Fibroblast of skin of left biceps (primary cell): ENCODE measurements at regions not wholly inside any gene's neighbourhood (a gene's known extent, or its start where the extent isn't known, plus 50 kb on each side); places are given as distances from the start of the nearest gene placed in this dataset.

Source experiments
- DNase-seq, 2 experiments: peaks; one replicate each; pipeline ENCODE4 v3.0.0-alpha.2; 2013; ENCODE audit warnings: low read depth in 2 of 2

GRCh38 chr6:95243053-95243452 is 334.3 kb upstream of the MANEA start:
- no peak for DNase-seq

GRCh38 chr6:95244751-95245150 is 332.6 kb upstream of the MANEA start:
- no peak for DNase-seq

GRCh38 chr6:95248499-95248898 is 328.8 kb upstream of the MANEA start:
- peak in 1 of 2 experiments; percentile 41 for DNase-seq

GRCh38 chr6:95249175-95249574 is 328.2 kb upstream of the MANEA start:
- peak; percentile 60 to 62 for DNase-seq

GRCh38 chr6:95249661-95250060 is 327.7 kb upstream of the MANEA start:
- no peak for DNase-seq

GRCh38 chr6:95263840-95264239 is 313.5 kb upstream of the MANEA start:
- no peak for DNase-seq

GRCh38 chr6:95266537-95267258 is 310.6 kb upstream of the MANEA start:
- DNase-seq, result no peak

GRCh38 chr6:95274686-95275235 is 302.6 kb upstream of the MANEA start:
- DNase-seq, result peak; percentile 62 to 65

GRCh38 chr6:95279616-95280015 is 297.7 kb upstream of the MANEA start:
- no peak for DNase-seq

- DNase-seq, result peak in 1 of 2 experiments; percentile 21
Observed at GRCh38 chr6:95280686-95281273, 296.6 kb upstream of the MANEA start.

GRCh38 chr6:95285881-95286280 is 291.5 kb upstream of the MANEA start:
- DNase-seq, result no peak

GRCh38 chr6:95286874-95287273 is 290.5 kb upstream of the MANEA start:
- DNase-seq, result no peak

GRCh38 chr6:95288251-95288650 is 289.1 kb upstream of the MANEA start:
- DNase-seq, result no peak

- no peak for DNase-seq
Observed at GRCh38 chr6:95292011-95292410, 285.3 kb upstream of the MANEA start.

- no peak for DNase-seq
Observed at GRCh38 chr6:95293257-95293656, 284.1 kb upstream of the MANEA start.

- no peak for DNase-seq
Observed at GRCh38 chr6:95294043-95294442, 283.3 kb upstream of the MANEA start.

GRCh38 chr6:95309545-95309944 is 267.8 kb upstream of the MANEA start:
- no peak for DNase-seq

- DNase-seq, result no peak
Observed at GRCh38 chr6:95318137-95318536, 259.2 kb upstream of the MANEA start.

- DNase-seq, result peak; percentile 80 to 85
Observed at GRCh38 chr6:95321126-95321525, 256.2 kb upstream of the MANEA start.

GRCh38 chr6:95325916-95326315 is 251.4 kb upstream of the MANEA start:
- peak in 1 of 2 experiments; percentile 6 for DNase-seq

GRCh38 chr6:95328231-95328630 is 249.1 kb upstream of the MANEA start:
- DNase-seq, result no peak

- DNase-seq, result no peak
Observed at GRCh38 chr6:95352064-95352795, 225.1 kb upstream of the MANEA start.

- no peak for DNase-seq
Observed at GRCh38 chr6:95354551-95354950, 222.8 kb upstream of the MANEA start.
